Left renal pelvis (tissue), 4 donors: ENCODE measurements at regions not wholly inside any gene's neighbourhood (a gene's known extent, or its start where the extent isn't known, plus 50 kb on each side); places are given as distances from the start of the nearest gene placed in this dataset.
"Not testable (repeated sequence)": the region's sequence is repeated elsewhere in the genome, so short reads cannot be mapped to it uniquely, and the experiment has no call there.

Experiments
- DNase-seq, 4 donors: peaks; one replicate each; pipeline ENCODE4 v3.0.0-alpha.2; 2013; ENCODE audit warnings: low read depth in 4 of 4, low spot score in 3 of 4

- DNase-seq: no peak
Observed at GRCh38 chr17:73834684-73835343, 190.6 kb upstream of the SDK2 start.

- DNase-seq: no peak
Observed at GRCh38 chr17:73835605-73836004, 191.4 kb upstream of the SDK2 start.

- no peak for DNase-seq
Observed at GRCh38 chr17:73838815-73839214, 194.6 kb upstream of the SDK2 start.

GRCh38 chr17:73840829-73841228, 196.6 kb upstream of the SDK2 start:
- no peak for DNase-seq

GRCh38 chr17:73841431-73842060, 197.3 kb upstream of the SDK2 start:
- DNase-seq: no peak

GRCh38 chr17:73847952-73848351, 203.7 kb upstream of the SDK2 start:
- DNase-seq: no peak

- no peak for DNase-seq
Observed at GRCh38 chr17:73850426-73850825, 206.2 kb upstream of the SDK2 start.

GRCh38 chr17:73851091-73851490, 206.8 kb upstream of the SDK2 start:
- DNase-seq: no peak

GRCh38 chr17:73851921-73852320, 207.7 kb upstream of the SDK2 start:
- no peak for DNase-seq

- DNase-seq: no peak
Observed at GRCh38 chr17:73855720-73856333, 211.6 kb upstream of the SDK2 start.

GRCh38 chr17:73856556-73856955, 212.3 kb upstream of the SDK2 start:
- DNase-seq: no peak

- DNase-seq: not testable (repeated sequence)
Observed at GRCh38 chr17:73859439-73860008, 215.3 kb upstream of the SDK2 start.

GRCh38 chr17:73861543-73861942, 217.3 kb upstream of the SDK2 start:
- DNase-seq: no peak

- DNase-seq: no peak
Observed at GRCh38 chr17:73863761-73864535, 219.7 kb upstream of the SDK2 start.

GRCh38 chr17:73865831-73866230, 221.6 kb upstream of the SDK2 start:
- no peak for DNase-seq

- no peak for DNase-seq
Observed at GRCh38 chr17:73867056-73867455, 222.8 kb upstream of the SDK2 start.

- no peak for DNase-seq
Observed at GRCh38 chr17:73870068-73870467, 225.8 kb upstream of the SDK2 start.

GRCh38 chr17:73870473-73870872, 226.2 kb upstream of the SDK2 start:
- no peak for DNase-seq

GRCh38 chr17:73872816-73873215, 228.6 kb upstream of the SDK2 start:
- DNase-seq: no peak

GRCh38 chr17:73874008-73874720, 229.9 kb upstream of the SDK2 start:
- DNase-seq: no peak
